Vagina (tissue), 2 donors: ENCODE measurements at regions not wholly inside any gene's neighbourhood (a gene's known extent, or its start where the extent isn't known, plus 50 kb on each side); places are given as distances from the start of the nearest gene placed in this dataset.
"Not testable (repeated sequence)": the region's sequence is repeated elsewhere in the genome, so short reads cannot be mapped to it uniquely, and the experiment has no call there.

Source experiments
- CTCF ChIP-seq, 3 experiments: fragments of 450-650 bp in 2 of 3; fragments of 200-600 bp in 1 of 3; sonication (generic) in 1 of 3; IDR thresholded peaks; one replicate each; pipeline ENCODE4 v1.5.1; 2017 to 2019; ENCODE audit warnings: antibody characterized with exemption in 3 of 3, mild to moderate bottlenecking in 2 of 3, moderate library complexity in 2 of 3
- POLR2A ChIP-seq, 2 donors: fragments of 450-650 bp; IDR thresholded peaks; one replicate each; pipeline ENCODE4 v1.6.1; 2017; ENCODE audit warnings: antibody characterized with exemption in 2 of 2, mild to moderate bottlenecking in 2 of 2, moderate library complexity in 2 of 2

DNA sequence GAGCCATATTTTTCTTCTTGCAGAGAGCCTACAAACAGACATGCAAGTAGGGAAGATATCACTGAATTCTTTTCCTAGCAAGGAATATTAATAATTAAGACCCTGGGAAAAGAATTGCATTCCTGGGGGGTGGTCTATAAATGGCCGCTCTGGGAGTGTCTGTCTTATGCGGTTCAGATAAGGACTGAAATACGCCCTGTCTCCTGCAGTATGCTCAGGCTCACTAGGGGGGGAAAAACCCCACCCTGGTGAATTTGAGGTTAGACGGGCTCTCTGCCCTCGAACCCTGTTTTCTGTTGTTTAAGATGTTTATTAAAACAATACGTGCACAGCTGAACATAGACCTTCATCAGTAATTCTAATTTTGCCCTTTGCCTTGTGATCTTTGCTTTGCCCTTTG lies 88.6 kb downstream of the WTIP start:
- TF ChIP-seq CTCF, POLR2A (IDR thresholded peaks at IDR 0.05): not testable (repeated sequence)
